Sigmoid colon (tissue), 3 donors: ENCODE measurements at regions not wholly inside any gene's neighbourhood (a gene's known extent, or its start where the extent isn't known, plus 50 kb on each side); places are given as distances from the start of the nearest gene placed in this dataset.
"Not testable (repeated sequence)": the region's sequence is repeated elsewhere in the genome, so short reads cannot be mapped to it uniquely, and the experiment has no call there.

ENCODE experiments used
- CTCF ChIP-seq, 4 experiments: fragments of 450-650 bp in 3 of 4; fragments of 200-600 bp in 1 of 4; IDR thresholded peaks; one replicate each; pipeline ENCODE4 v1.5.1; 2016 to 2019; ENCODE audit warnings: antibody characterized with exemption in 4 of 4, mild to moderate bottlenecking in 3 of 4, moderate library complexity in 2 of 4
- POLR2A ChIP-seq, 2 donors: fragments of 450-650 bp; IDR thresholded peaks; one replicate each; pipeline ENCODE4 v1.6.1; 2016; ENCODE audit warnings: antibody characterized with exemption in 2 of 2, mild to moderate bottlenecking in 2 of 2, moderate library complexity in 2 of 2

DNA sequence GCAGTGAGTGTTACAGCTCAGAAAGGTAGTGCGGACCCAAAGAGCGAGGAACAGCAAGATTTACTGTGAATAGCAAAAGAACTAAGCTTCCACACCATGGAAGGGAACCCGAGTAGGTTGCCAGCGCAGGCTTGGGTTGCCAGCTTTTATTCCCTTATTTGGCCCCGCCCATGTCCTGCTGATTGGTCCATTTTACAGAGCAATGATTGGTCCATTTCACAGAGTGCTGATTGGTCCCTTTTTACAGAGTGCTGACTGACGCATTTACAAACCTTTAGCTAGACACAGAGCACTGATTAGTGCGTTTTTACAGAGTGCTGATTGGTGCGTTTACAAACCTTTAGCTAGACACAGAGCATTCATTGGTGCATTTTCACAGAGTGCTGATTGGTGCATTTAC, 1030.7 kb downstream of the EPHA7 start:
- TF ChIP-seq CTCF, POLR2A (IDR thresholded peaks at IDR 0.05): not testable (repeated sequence)
